GM12878 (cell line): ENCODE measurements at regions not wholly inside any gene's neighbourhood (a gene's known extent, or its start where the extent isn't known, plus 50 kb on each side); places are given as distances from the start of the nearest gene placed in this dataset.

Experiments
- ATAC-seq: fragments of 200-7000 bp; cut with Tn5 transposase; 3 replicates; pipeline ENCODE4 v1.9.1; 2020; ENCODE audit warnings: mild to moderate bottlenecking, moderate library complexity
- BruUV-seq: library from RNA; stranded (reverse); fragments of 400-500 nt; replicated peaks from 2 replicates; lab custom pipeline; 2021; lab: Mats Ljungman, UMichigan
- CTCF ChIA-PET: fragments of 300-600 bp; sonication (Branson Sonifier 250); formaldehyde crosslinking; extraction: SDS; loops from one replicate; lab custom pipeline; 2021; ENCODE audit warnings: inconsistent platforms; lab: Yijun Ruan, JAX
- POLR2A ChIA-PET: fragments of 350-600 bp; formaldehyde crosslinking; extraction: SDS; loops from one replicate; lab custom pipeline; 2021; ENCODE audit warnings: inconsistent platforms; lab: Charles Lee
- RAD21 ChIA-PET: fragments of 300-600 bp; sonication (Branson Sonifier 250); formaldehyde crosslinking; loops from one replicate; lab custom pipeline; 2023; ENCODE audit warnings: antibody characterized with exemption; ENCODE audit not compliant: unreplicated experiment; lab: Charles Lee
- SMC1A ChIA-PET: fragments of 300-600 bp; sonication (Branson Sonifier 250); formaldehyde crosslinking; loops from one replicate; lab custom pipeline; 2023; ENCODE audit not compliant: unreplicated experiment, uncharacterized antibody; lab: Charles Lee
- DNase-seq: peaks from one replicate; pipeline ENCODE4 v3.0.0-alpha.2; 2011; ENCODE audit warnings: low read depth, low spot score
- FAIRE-seq: peaks from 3 replicates; lab custom pipeline; 2011; peaks lifted over from hg19 to GRCh38; lab: Jason Lieb, UNC
- H2AFZ ChIP-seq: 2 replicates; pipeline ENCODE4 v1.6.0; 2011; ENCODE audit warnings: low read depth, low read length, control low read depth; ENCODE audit not compliant: control insufficient read depth
- H3K27ac ChIP-seq: 2 replicates; pipeline ENCODE4 v1.5.1; 2011; ENCODE audit warnings: control low read depth; ENCODE audit not compliant: control insufficient read depth, insufficient read depth
- H3K27me3 ChIP-seq, 2 experiments: replicated peaks in 1 of 2; 2 replicates each; pipeline versions ENCODE4 v1.6.0 to v1.6.1; 2011; ENCODE audit warnings: low read length in 1 of 2; ENCODE audit not compliant: control insufficient read depth in 2 of 2, insufficient read depth in 2 of 2
- H3K36me3 ChIP-seq, 2 experiments: 2 replicates each; pipeline ENCODE4 v1.5.1; 2011; ENCODE audit warnings: low read length in 1 of 2; ENCODE audit not compliant: control insufficient read depth in 2 of 2, insufficient read depth in 2 of 2
- H3K4me1 ChIP-seq: 2 replicates; pipeline ENCODE4 v1.6.1; 2011; ENCODE audit warnings: mild to moderate bottlenecking, low read length, moderate library complexity, mixed read lengths; ENCODE audit not compliant: control insufficient read depth, insufficient read depth
- H3K4me2 ChIP-seq: 2 replicates; pipeline ENCODE4 v1.6.0; 2011; ENCODE audit warnings: control low read depth; ENCODE audit not compliant: control insufficient read depth, insufficient read depth
- H3K4me3 ChIP-seq: fragments of 200-600 bp; sonication (generic); 2 replicates; pipeline ENCODE4 v1.5.1; 2016
- H3K79me2 ChIP-seq: 2 replicates; pipeline ENCODE4 v1.6.0; 2011; ENCODE audit warnings: low read length; ENCODE audit not compliant: control insufficient read depth, insufficient read depth
- H3K9ac ChIP-seq: 2 replicates; pipeline ENCODE4 v1.8.0; 2011; ENCODE audit warnings: low read length, control low read depth, mixed read lengths; ENCODE audit not compliant: control insufficient read depth, insufficient read depth
- H3K9me3 ChIP-seq: replicated peaks from 3 replicates; pipeline ENCODE4 v1.5.1; 2011; ENCODE audit warnings: mild to moderate bottlenecking, low read length; ENCODE audit not compliant: control insufficient read depth, insufficient read depth
- H4K20me1 ChIP-seq: 2 replicates; pipeline ENCODE4 v1.6.0; 2011; ENCODE audit not compliant: control insufficient read depth, insufficient read depth
- ATF7 ChIP-seq: fragments of 450-650 bp; IDR thresholded peaks from 2 replicates; pipeline ENCODE4 v1.6.1; 2016; ENCODE audit warnings: low read depth, mild to moderate bottlenecking
- NR2F1 ChIP-seq: fragments of 450-650 bp; conservative IDR thresholded peaks from 2 replicates; pipeline ENCODE4 v1.6.1; 2017; ENCODE audit warnings: mild to moderate bottlenecking
- ZBTB33 ChIP-seq: fragments of 450-650 bp; IDR thresholded peaks from 2 replicates; pipeline ENCODE4 v1.6.1; 2017; ENCODE audit warnings: mild to moderate bottlenecking
- ZNF592 ChIP-seq: fragments of 450-650 bp; IDR thresholded peaks from 2 replicates; pipeline ENCODE4 v1.6.1; 2017; ENCODE audit warnings: mild to moderate bottlenecking, moderate library complexity
- whole genome bisulfite sequencing: methylation state at CpG from one replicate; pipeline ENCODE4 v1.1.6; 2016; ENCODE audit warnings: low lambda C conversion rate; ENCODE audit not compliant: insufficient replicate concordance, insufficient coverage; ENCODE audit errors: missing lambda C conversion rate; 5-methylcytosine and 5-hydroxymethylcytosine counted together
- in situ Hi-C: fragments of 300-500 bp; cut with MboI; formaldehyde crosslinking; loops from 9 replicates; pipeline ENCODE4 v1.14.3; 2018; ENCODE audit warnings: mixed read lengths
- intact Hi-C: fragments of 100-400 bp; cut with micrococcal nuclease; formaldehyde crosslinking; loops from one replicate; pipeline ENCODE4 v1.14.2; 2022; ENCODE audit not compliant: unreplicated experiment
- TF ChIP-seq, protein P1 (sequence below): IDR thresholded peaks from 2 replicates; pipeline ENCODE4 v1.6.1; 2011; ENCODE audit warnings: borderline replicate concordance, low read depth, mild to moderate bottlenecking, moderate library complexity, mixed read lengths, low read length; ENCODE audit not compliant: insufficient read depth; ENCODE audit errors: extremely low read length
- TF ChIP-seq, protein P2 (sequence below): IDR thresholded peaks from 2 replicates; pipeline ENCODE4 v1.6.1; 2012; ENCODE audit warnings: low read depth, low read length, improper control_type of control experiment

DNA sequence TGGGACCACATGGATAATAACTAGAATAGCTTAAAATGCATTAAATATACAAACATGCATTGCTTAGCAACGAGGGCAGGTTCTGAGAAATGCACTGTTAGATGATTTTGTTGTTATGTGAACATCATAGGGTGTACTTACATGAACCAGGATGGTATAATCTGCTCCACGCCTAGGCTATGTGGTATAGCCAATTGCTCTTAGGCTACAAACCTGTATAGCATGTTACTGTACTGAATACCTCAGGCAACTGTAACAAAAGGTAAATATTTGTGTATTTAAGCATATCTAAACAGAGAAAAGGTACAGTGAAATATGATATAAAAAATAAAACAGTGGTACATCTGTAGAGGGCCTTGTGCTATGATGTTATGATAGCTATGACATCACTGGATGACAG, 169.2 kb upstream of the IL15 start:
- H3K36me3 ChIP-seq = no peaks in the 10 kb centered on the region
- intact Hi-C loops (no loop called here), in situ Hi-C loops (no loop called here)
- no peaks in the 10 kb centered on the region for H3K4me1 ChIP-seq
- H4K20me1 ChIP-seq = no peaks in the 10 kb centered on the region
- POLR2A ChIA-PET = no interaction called here
- H3K9me3 ChIP-seq = no peaks in the 10 kb centered on the region
- TF ChIP-seq, protein P1, sequence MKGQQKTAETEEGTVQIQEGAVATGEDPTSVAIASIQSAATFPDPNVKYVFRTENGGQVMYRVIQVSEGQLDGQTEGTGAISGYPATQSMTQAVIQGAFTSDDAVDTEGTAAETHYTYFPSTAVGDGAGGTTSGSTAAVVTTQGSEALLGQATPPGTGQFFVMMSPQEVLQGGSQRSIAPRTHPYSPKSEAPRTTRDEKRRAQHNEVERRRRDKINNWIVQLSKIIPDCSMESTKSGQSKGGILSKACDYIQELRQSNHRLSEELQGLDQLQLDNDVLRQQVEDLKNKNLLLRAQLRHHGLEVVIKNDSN = no peak
- no peak for TF ChIP-seq ZNF592
- no peak for TF ChIP-seq NR2F1
- TF ChIP-seq ZBTB33 = no peak
- no peak for TF ChIP-seq ATF7
- TF ChIP-seq, protein P2, sequence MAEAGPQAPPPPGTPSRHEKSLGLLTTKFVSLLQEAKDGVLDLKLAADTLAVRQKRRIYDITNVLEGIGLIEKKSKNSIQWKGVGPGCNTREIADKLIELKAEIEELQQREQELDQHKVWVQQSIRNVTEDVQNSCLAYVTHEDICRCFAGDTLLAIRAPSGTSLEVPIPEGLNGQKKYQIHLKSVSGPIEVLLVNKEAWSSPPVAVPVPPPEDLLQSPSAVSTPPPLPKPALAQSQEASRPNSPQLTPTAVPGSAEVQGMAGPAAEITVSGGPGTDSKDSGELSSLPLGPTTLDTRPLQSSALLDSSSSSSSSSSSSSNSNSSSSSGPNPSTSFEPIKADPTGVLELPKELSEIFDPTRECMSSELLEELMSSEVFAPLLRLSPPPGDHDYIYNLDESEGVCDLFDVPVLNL = no peak
- no peaks in the 10 kb centered on the region for H3K79me2 ChIP-seq
- no TSS peak for BruUV-seq
- H2AFZ ChIP-seq = no peak overlapping the region
- no peak overlapping the region for H3K9ac ChIP-seq
- no peak overlapping the region for H3K4me2 ChIP-seq
- no peaks in the 10 kb centered on the region for H3K27me3 ChIP-seq
- FAIRE-seq = no peak
- H3K4me3 ChIP-seq = no peak overlapping the region
- ATAC-seq = no peak
- no peak for DNase-seq
- SMC1A ChIA-PET = interaction anchor here (1.0 kb wide), 1 partner anchor 161 kb away, joined by 3 read pairs; no protein-coding TSS in a partner anchor
- no peak overlapping the region for H3K27ac ChIP-seq
- RAD21 ChIA-PET = no interaction called here
- WGBS = 3% methylated on average over 2 of the region's 2 CpGs
- CTCF ChIA-PET = interaction anchor here (0.6 kb wide), 1 partner anchor 10 kb away, joined by 5 read pairs; no protein-coding TSS in a partner anchor
